H1 (cell line): ENCODE measurements at regions not wholly inside any gene's neighbourhood (a gene's known extent, or its start where the extent isn't known, plus 50 kb on each side); places are given as distances from the start of the nearest gene placed in this dataset.

ENCODE experiments used
- CTCF ChIA-PET: fragments of 300-600 bp; sonication (Branson Sonifier 250); formaldehyde crosslinking; loops from one replicate; lab custom pipeline; 2021; ENCODE audit not compliant: partially characterized antibody; lab: Charles Lee
- POLR2A ChIA-PET: fragments of 300-600 bp; sonication (Branson Sonifier 250); formaldehyde crosslinking; loops from one replicate; lab custom pipeline; 2021; ENCODE audit warnings: inconsistent platforms; ENCODE audit not compliant: partially characterized antibody; lab: Charles Lee
- DNase-seq, 2 experiments: peaks; one replicate each; pipeline versions ENCODE4 v3.0.0 to v3.0.0-alpha.2; 2010 to 2022; ENCODE audit warnings: low spot score in 2 of 2, low read depth in 1 of 2, mixed read lengths in 1 of 2
- FAIRE-seq: peaks from 2 replicates; lab custom pipeline; 2011; peaks lifted over from hg19 to GRCh38; lab: Jason Lieb, UNC
- H2AFZ ChIP-seq: 2 replicates; pipeline ENCODE4 v1.8.1; 2012; ENCODE audit warnings: low read length, inconsistent platforms
- H2AK5ac ChIP-seq: 2 replicates; pipeline ENCODE4 v1.6.1; 2013; ENCODE audit warnings: low read depth, low read length
- H2BK120ac ChIP-seq: replicated peaks from 2 replicates; pipeline ENCODE3; 2013; ENCODE audit warnings: low read depth, low read length, inconsistent platforms
- H2BK12ac ChIP-seq: 2 replicates; pipeline ENCODE4 v1.6.1; 2013; ENCODE audit warnings: low read depth, low read length
- H2BK15ac ChIP-seq: 2 replicates; pipeline ENCODE4 v1.6.1; 2013; ENCODE audit warnings: low read length
- H2BK20ac ChIP-seq: 2 replicates; pipeline ENCODE4 v1.6.1; 2013; ENCODE audit warnings: low read length
- H2BK5ac ChIP-seq: 2 replicates; pipeline ENCODE4 v1.6.1; 2013; ENCODE audit warnings: low read depth, low read length
- H3K14ac ChIP-seq: 2 replicates; pipeline ENCODE4 v1.6.1; 2013; ENCODE audit warnings: inconsistent platforms; ENCODE audit not compliant: insufficient read length
- H3K18ac ChIP-seq: 2 replicates; pipeline ENCODE4 v1.6.1; 2013; ENCODE audit warnings: low read length; ENCODE audit errors: extremely low read depth
- H3K23ac ChIP-seq: 2 replicates; pipeline ENCODE4 v1.6.1; 2013; ENCODE audit warnings: inconsistent platforms; ENCODE audit not compliant: insufficient read length
- H3K23me2 ChIP-seq: 2 replicates; pipeline ENCODE4 v1.6.1; 2013; ENCODE audit warnings: low read depth, low read length
- H3K27ac ChIP-seq: 2 replicates; pipeline ENCODE4 v1.6.1; 2011; ENCODE audit warnings: low read depth, low read length, inconsistent platforms
- H3K27me3 ChIP-seq, 4 experiments: replicated peaks in 1 of 4; 1 replicate in 1 of 4; 2 replicates in 3 of 4; pipeline versions ENCODE4 v1.6.1 to v1.8.1; 2011 to 2013; ENCODE audit warnings: low read length in 3 of 4, mild to moderate bottlenecking in 3 of 4, inconsistent platforms in 2 of 4, mixed read lengths in 2 of 4, moderate library complexity in 1 of 4; ENCODE audit not compliant: control insufficient read depth in 3 of 4, insufficient read depth in 3 of 4; ENCODE audit errors: extremely low read depth in 1 of 4
- H3K36me3 ChIP-seq, 4 experiments: 2 replicates each; pipeline versions ENCODE4 v1.6.1 to v1.8.1; 2011 to 2013; ENCODE audit warnings: mild to moderate bottlenecking in 4 of 4, low read length in 3 of 4, moderate library complexity in 2 of 4, control low read depth in 1 of 4, inconsistent platforms in 1 of 4; ENCODE audit not compliant: insufficient read depth in 4 of 4, control insufficient read depth in 2 of 4
- H3K4ac ChIP-seq: replicated peaks from 2 replicates; pipeline ENCODE3; 2013; ENCODE audit warnings: low read length, low read depth, mixed read lengths, inconsistent platforms; ENCODE audit not compliant: insufficient read length
- H3K4me1 ChIP-seq, 4 experiments: replicated peaks in 1 of 4; 1 replicate in 1 of 4; 2 replicates in 3 of 4; pipeline versions ENCODE4 v1.6.1 to v1.8.1; 2011 to 2013; ENCODE audit warnings: low read length in 3 of 4, inconsistent platforms in 2 of 4, mixed read lengths in 1 of 4; ENCODE audit not compliant: insufficient read depth in 4 of 4, control insufficient read depth in 3 of 4
- H3K4me2 ChIP-seq, 2 experiments: 2 replicates each; pipeline versions ENCODE4 v1.6.1 to v1.8.1; 2011 to 2013; ENCODE audit warnings: low read depth in 2 of 2, low read length in 2 of 2, control low read depth in 1 of 2, inconsistent platforms in 1 of 2, mild to moderate bottlenecking in 1 of 2; ENCODE audit not compliant: insufficient read depth in 1 of 2
- H3K4me3 ChIP-seq, 4 experiments: fragments of 200-600, 300-600 bp in 1 of 4; sonication (generic), shearing (Covaris generic), sonication (Bioruptor Twin) in 1 of 4; 2 replicates each; pipeline versions ENCODE4 v1.5.1 to v1.8.1; 2011 to 2016; ENCODE audit warnings: low read length in 4 of 4, low read depth in 3 of 4, control low read depth in 2 of 4, inconsistent platforms in 2 of 4, mild to moderate bottlenecking in 2 of 4, mixed read lengths in 1 of 4, moderate library complexity in 1 of 4; ENCODE audit not compliant: insufficient read depth in 2 of 4; ENCODE audit errors: extremely low read depth in 1 of 4
- H3K56ac ChIP-seq: replicated peaks from 2 replicates; pipeline ENCODE3; 2013; ENCODE audit warnings: low read depth, mild to moderate bottlenecking, mixed read lengths, low read length, inconsistent platforms; ENCODE audit not compliant: insufficient read length
- H3K79me1 ChIP-seq: 2 replicates; pipeline ENCODE4 v1.6.1; 2013; ENCODE audit warnings: low read depth, low read length, control low read depth
- H3K79me2 ChIP-seq, 2 experiments: 2 replicates each; pipeline versions ENCODE4 v1.6.1 to v1.8.1; 2012 to 2013; ENCODE audit warnings: low read length in 2 of 2, mild to moderate bottlenecking in 2 of 2, inconsistent platforms in 1 of 2; ENCODE audit not compliant: insufficient read depth in 2 of 2, control insufficient read depth in 1 of 2
- H3K9ac ChIP-seq, 4 experiments: replicated peaks in 1 of 4; 1 replicate in 1 of 4; 2 replicates in 3 of 4; pipeline versions ENCODE4 v1.6.1 to v1.8.1; 2011 to 2013; ENCODE audit warnings: low read depth in 3 of 4, low read length in 3 of 4, control low read depth in 2 of 4, mild to moderate bottlenecking in 2 of 4, moderate library complexity in 2 of 4, inconsistent platforms in 1 of 4; ENCODE audit errors: extremely low read depth in 1 of 4
- H3K9me3 ChIP-seq, 2 experiments: 2 replicates each; pipeline versions ENCODE4 v1.6.1 to v1.8.1; 2012 to 2013; ENCODE audit warnings: mild to moderate bottlenecking in 2 of 2, moderate library complexity in 2 of 2, control low read depth in 1 of 2, inconsistent platforms in 1 of 2, low read depth in 1 of 2, low read length in 1 of 2, mixed read lengths in 1 of 2; ENCODE audit not compliant: insufficient read depth in 2 of 2
- H4K20me1 ChIP-seq, 2 experiments: replicated peaks in 1 of 2; 2 replicates each; pipeline versions ENCODE3 to v1.8.1; 2011 to 2013; ENCODE audit warnings: inconsistent platforms in 2 of 2, low read length in 2 of 2, mild to moderate bottlenecking in 1 of 2; ENCODE audit not compliant: insufficient read depth in 2 of 2, control insufficient read depth in 1 of 2
- H4K5ac ChIP-seq: 2 replicates; pipeline ENCODE4 v1.6.1; 2013; ENCODE audit warnings: low read length, low read depth, mixed read lengths, inconsistent platforms; ENCODE audit not compliant: insufficient read length
- H4K8ac ChIP-seq: 2 replicates; pipeline ENCODE4 v1.8.0; 2013; ENCODE audit warnings: mild to moderate bottlenecking, moderate library complexity, low read length, inconsistent platforms; ENCODE audit not compliant: insufficient read depth; ENCODE audit errors: extremely low read depth
- H4K91ac ChIP-seq: replicated peaks from 2 replicates; pipeline ENCODE3; 2013; ENCODE audit warnings: low read length, mixed read lengths, inconsistent platforms; ENCODE audit not compliant: insufficient read length
- BACH1 ChIP-seq: IDR thresholded peaks from 2 replicates; pipeline ENCODE4 v1.6.1; 2012; ENCODE audit warnings: low read length, improper control_type of control experiment
- CBX8 ChIP-seq: fragments of 300-800, 300-1000 bp; sonication (generic); IDR thresholded peaks from 2 replicates; pipeline ENCODE4 v1.7.1; 2016; ENCODE audit warnings: low read depth, low read length, borderline replicate concordance
- CTCF ChIP-seq, 3 experiments: IDR thresholded peaks; 1 replicate in 2 of 3; 2 replicates in 1 of 3; pipeline versions ENCODE4 v1.5.1 to v1.6.1; 2011; ENCODE audit warnings: low read length in 3 of 3, mild to moderate bottlenecking in 3 of 3, inconsistent platforms in 2 of 3, low read depth in 1 of 3, moderate library complexity in 1 of 3; ENCODE audit not compliant: insufficient read depth in 1 of 3; ENCODE audit errors: control extremely low read depth in 1 of 3
- EZH2 ChIP-seq: fragments of 200-600 bp; sonication (generic); IDR thresholded peaks from 2 replicates; pipeline ENCODE4 v1.7.1; 2012; ENCODE audit warnings: low read depth, mild to moderate bottlenecking, moderate library complexity, low read length, inconsistent platforms; ENCODE audit not compliant: severe bottlenecking
- HDAC2 ChIP-seq, 2 experiments: fragments of 300-600 bp in 1 of 2; sonication (generic) in 1 of 2; IDR thresholded peaks; 2 replicates each; pipeline ENCODE4 v1.6.1; 2011 to 2012; ENCODE audit warnings: low read depth in 2 of 2, low read length in 2 of 2, mild to moderate bottlenecking in 2 of 2, moderate library complexity in 2 of 2, borderline replicate concordance in 1 of 2, inconsistent platforms in 1 of 2
- HDAC6 ChIP-seq: IDR thresholded peaks from one replicate; pipeline ENCODE4 v1.7.1; 2012; ENCODE audit warnings: low read depth, mild to moderate bottlenecking, inconsistent platforms, low read length, moderate library complexity
- NANOG ChIP-seq: IDR thresholded peaks from 2 replicates; pipeline ENCODE4 v1.6.1; 2011; ENCODE audit warnings: low read length, low read depth, mild to moderate bottlenecking, inconsistent platforms; ENCODE audit not compliant: insufficient read depth, poor library complexity, severe bottlenecking
- PHF8 ChIP-seq: fragments of 200-600 bp; sonication (generic); conservative IDR thresholded peaks from 2 replicates; pipeline ENCODE4 v1.7.1; 2012; ENCODE audit warnings: low read depth, mild to moderate bottlenecking, inconsistent platforms, low read length, moderate library complexity
- RNF2 ChIP-seq: fragments of 200-900, 300-1000 bp; sonication (generic); IDR thresholded peaks from 2 replicates; pipeline ENCODE4 v1.7.1; 2016; ENCODE audit warnings: borderline replicate concordance, low read depth, mild to moderate bottlenecking, antibody characterized with exemption, low read length; ENCODE audit not compliant: poor library complexity, severe bottlenecking; ENCODE audit errors: missing control alignments
- SP4 ChIP-seq: IDR thresholded peaks from 2 replicates; pipeline ENCODE4 v1.6.1; 2012; ENCODE audit warnings: low read length, inconsistent platforms
- TBP ChIP-seq: IDR thresholded peaks from 2 replicates; pipeline ENCODE4 v1.6.1; 2011; ENCODE audit warnings: low read depth, low read length, improper control_type of control experiment
- WGBS, 2 experiments: shearing (Covaris generic) in 1 of 2; methylation state at CpG; one replicate each; pipeline versions ENCODE4 v1.1.6 to v1.1.7; 2013 to 2015; ENCODE audit warnings: low lambda C conversion rate in 2 of 2, mixed read lengths in 2 of 2, inconsistent platforms in 1 of 2, low coverage in 1 of 2, missing lambda C conversion rate in 1 of 2; ENCODE audit not compliant: insufficient replicate concordance in 2 of 2, insufficient coverage in 1 of 2, insufficient read length in 1 of 2; ENCODE audit errors: extremely low coverage in 1 of 2, missing lambda C conversion rate in 1 of 2; 5-methylcytosine and 5-hydroxymethylcytosine counted together

GRCh38 chr3:43178891-43179366, 73.0 kb upstream of the POMGNT2 start:
- no peak overlapping the region for H4K5ac ChIP-seq
- CTCF ChIA-PET = interaction anchor here (0.6 to 1.7 kb wide), 2 partner anchors 217 to 453 kb away, joined by 3 to 6 read pairs; no protein-coding TSS in a partner anchor
- H3K79me2 ChIP-seq = no peaks in the 10 kb centered on the region
- no peak overlapping the region for H4K8ac ChIP-seq
- no peak overlapping the region for H3K9ac ChIP-seq
- no peak overlapping the region for H2BK20ac ChIP-seq
- no peaks in the 10 kb centered on the region for H3K79me1 ChIP-seq
- FAIRE-seq (no peak), DNase-seq (no peak)
- no peaks in the 10 kb centered on the region for H3K36me3 ChIP-seq
- no peaks in the 10 kb centered on the region for H3K23me2 ChIP-seq
- no peak overlapping the region for H3K18ac ChIP-seq
- POLR2A ChIA-PET = no interaction called here
- no peak overlapping the region for H3K23ac ChIP-seq
- H2BK120ac ChIP-seq = no peak overlapping the region
- no peak overlapping the region for H2AFZ ChIP-seq
- no peak overlapping the region for H3K56ac ChIP-seq
- H3K27ac ChIP-seq = no peak overlapping the region
- no peaks in the 10 kb centered on the region for H3K9me3 ChIP-seq
- H3K4ac ChIP-seq = no peak overlapping the region
- H4K20me1 ChIP-seq = no peaks in the 10 kb centered on the region
- H2BK15ac ChIP-seq = no peak overlapping the region
- no peaks in the 10 kb centered on the region; a peak in 1 of 7 replicates for H3K4me1 ChIP-seq
- no peak overlapping the region for H3K4me3 ChIP-seq
- no peak overlapping the region for H3K14ac ChIP-seq
- no peak overlapping the region for H3K4me2 ChIP-seq
- 98% methylated on average over 10 of the region's 10 CpGs; no CpG with 5 or more reads in 1 of the 2 experiments for WGBS, 2 experiments
- TF ChIP-seq HDAC2 (IDR thresholded peaks at IDR 0.05; ENCODE audit: borderline replicate concordance in 1 of 2, low read depth in 2 of 2, low read length in 2 of 2) = no peak
- TF ChIP-seq NANOG = no peak
- no peak for TF ChIP-seq CBX8
- no peak for TF ChIP-seq BACH1
- no peak for TF ChIP-seq TBP
- no peak for TF ChIP-seq SP4
- no peak for TF ChIP-seq RNF2
- TF ChIP-seq EZH2 = no peak
- no peak for TF ChIP-seq PHF8
- no peak for TF ChIP-seq HDAC6
- no peak for TF ChIP-seq CTCF (IDR thresholded peaks at IDR 0.05; ENCODE audit: control extremely low read depth in 1 of 3, insufficient read depth in 1 of 3, low read depth in 1 of 3, low read length in 3 of 3)
- H2BK12ac ChIP-seq = no peak overlapping the region
- H2BK5ac ChIP-seq = no peak overlapping the region
- H3K27me3 ChIP-seq = no peaks in the 10 kb centered on the region
- no peak overlapping the region for H2AK5ac ChIP-seq
- H4K91ac ChIP-seq = no peak overlapping the region
